ENCODE measurements at regions not wholly inside any gene's neighbourhood (a gene's known extent, or its start where the extent isn't known, plus 50 kb on each side); places are given as distances from the start of the nearest gene placed in this dataset.

DNA sequence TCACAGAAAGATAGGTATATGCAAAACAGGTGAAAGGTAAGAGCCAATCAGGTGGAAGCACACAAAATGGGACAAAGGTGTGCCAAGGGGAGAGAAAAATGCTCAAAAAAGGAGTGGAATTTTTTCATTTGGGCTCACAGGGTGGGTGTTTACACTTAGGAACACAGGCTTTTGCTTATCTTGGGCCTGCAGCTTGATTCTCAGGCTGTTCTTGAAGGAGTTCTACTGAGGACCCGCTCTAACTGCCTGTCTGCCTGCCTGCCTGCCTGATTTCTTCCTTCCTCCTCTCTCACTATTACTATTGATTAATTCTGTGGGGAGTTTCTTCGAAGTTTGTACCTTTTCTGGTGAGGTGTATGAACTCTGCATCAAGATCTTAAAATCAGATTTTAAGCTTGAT, 120.3 kb upstream of the CTSO start:
- Histone ChIP-seq H3K36me3 (ENCODE audit: insufficient read depth, low read length) (no peaks in the 10 kb centered on the region), H3K4me3 (ENCODE audit: low read length) (no peak overlapping the region), H3K9me3 (replicated peaks; ENCODE audit: low read length) (no peaks in the 10 kb centered on the region), H3K27me3 (ENCODE audit: control insufficient read depth, insufficient read depth, low read length) (no peaks in the 10 kb centered on the region), H3K4me1 (ENCODE audit: control insufficient read depth, insufficient read depth, low read length) (no peaks in the 10 kb centered on the region), H3K9ac (ENCODE audit: low read depth, low read length) (no peak overlapping the region), H3K4me2 (ENCODE audit: low read length) (no peak overlapping the region)

GRCh38 chr4:156060661-156061060, 107.0 kb upstream of the CTSO start:
- Histone ChIP-seq H3K9ac (ENCODE audit: low read depth, low read length) (no peak overlapping the region), H3K36me3 (ENCODE audit: insufficient read depth, low read length) (no peaks in the 10 kb centered on the region), H3K4me1 (ENCODE audit: control insufficient read depth, insufficient read depth, low read length) (no peaks in the 10 kb centered on the region), H3K27me3 (ENCODE audit: control insufficient read depth, insufficient read depth, low read length) (no peaks in the 10 kb centered on the region), H3K9me3 (replicated peaks; ENCODE audit: low read length) (no peaks in the 10 kb centered on the region), H3K4me2 (ENCODE audit: low read length) (no peak overlapping the region), H3K4me3 (ENCODE audit: low read length) (no peak overlapping the region)

DNA sequence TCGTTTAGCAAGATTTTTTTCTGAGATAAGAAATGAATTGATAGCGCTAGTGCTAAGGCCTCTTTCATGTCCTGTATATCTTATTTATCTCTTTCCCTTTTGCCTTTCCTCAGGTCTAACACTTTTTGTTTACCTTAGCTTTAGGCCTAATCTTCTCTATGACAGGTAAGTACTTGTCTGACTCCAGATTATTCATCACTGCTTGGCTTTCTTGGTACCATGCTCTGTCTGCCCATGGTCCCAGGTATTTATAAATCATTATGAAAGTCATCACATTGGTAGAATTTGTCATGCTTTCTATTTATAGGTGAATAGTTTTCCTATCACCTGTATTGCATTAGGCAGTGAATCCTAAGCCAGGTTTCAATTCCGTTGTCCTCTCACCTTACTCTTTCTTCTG, 99.5 kb upstream of the CTSO start:
- no peaks in the 10 kb centered on the region for H3K4me1 ChIP-seq (ENCODE audit: control insufficient read depth, insufficient read depth, low read length)

DNA sequence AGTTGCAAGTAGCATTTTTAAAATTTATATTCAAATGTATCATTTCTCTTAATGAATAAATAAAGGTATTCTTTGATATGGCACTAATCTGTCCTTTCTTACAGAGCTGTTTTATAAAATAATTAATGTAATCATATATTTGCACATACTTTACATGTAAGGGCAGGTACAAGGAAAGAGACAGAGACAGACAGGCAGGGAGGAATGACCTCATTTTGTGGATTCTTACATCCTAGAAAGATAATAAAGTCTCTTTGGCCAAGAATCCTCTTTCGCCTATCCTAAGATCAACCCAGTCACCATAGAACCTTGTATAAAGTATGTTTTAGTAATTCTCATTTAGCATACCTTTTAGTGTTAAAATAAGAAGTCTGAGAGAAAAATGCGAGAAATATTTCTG, 98.5 kb upstream of the CTSO start:
- Histone ChIP-seq H3K4me1 (ENCODE audit: control insufficient read depth, insufficient read depth, low read length) (no peaks in the 10 kb centered on the region), H3K36me3 (ENCODE audit: insufficient read depth, low read length) (no peaks in the 10 kb centered on the region), H3K9me3 (replicated peaks; ENCODE audit: low read length) (no peaks in the 10 kb centered on the region), H3K9ac (ENCODE audit: low read depth, low read length) (no peak overlapping the region), H3K4me2 (ENCODE audit: low read length) (no peak overlapping the region), H3K27me3 (ENCODE audit: control insufficient read depth, insufficient read depth, low read length) (no peaks in the 10 kb centered on the region), H3K4me3 (ENCODE audit: low read length) (no peak overlapping the region)

More for the DNA sequence above, 99.5 kb upstream of the CTSO start:
- Histone ChIP-seq H3K36me3 (ENCODE audit: insufficient read depth, low read length) (no peaks in the 10 kb centered on the region), H3K9ac (ENCODE audit: low read depth, low read length) (no peak overlapping the region), H3K27me3 (ENCODE audit: control insufficient read depth, insufficient read depth, low read length) (no peaks in the 10 kb centered on the region), H3K4me2 (ENCODE audit: low read length) (no peak overlapping the region), H3K4me3 (ENCODE audit: low read length) (no peak overlapping the region), H3K9me3 (replicated peaks; ENCODE audit: low read length) (no peaks in the 10 kb centered on the region)

DNA sequence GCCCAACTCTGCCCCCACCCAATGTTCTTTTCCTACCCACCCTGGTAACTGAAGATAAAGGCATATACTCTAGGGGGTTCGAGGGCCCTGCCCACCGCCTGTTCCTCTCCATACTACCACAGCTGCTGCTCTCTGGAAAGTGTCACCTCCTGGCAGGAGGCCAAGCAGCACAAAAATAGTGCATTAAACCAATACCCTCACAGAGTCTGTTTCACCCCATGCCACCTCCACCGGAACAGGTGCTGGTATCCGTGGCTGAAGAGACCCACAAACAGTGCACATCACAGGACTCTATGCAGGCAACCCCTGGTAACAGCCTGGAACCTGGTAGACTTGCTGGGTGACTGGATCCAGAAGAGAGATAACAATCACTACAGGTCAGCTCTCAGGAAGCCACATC, 85.1 kb upstream of the CTSO start:
- Histone ChIP-seq H3K9ac (ENCODE audit: low read depth, low read length) (no peak overlapping the region), H3K9me3 (replicated peaks; ENCODE audit: low read length) (no peaks in the 10 kb centered on the region)

GRCh38 chr4:156036496-156036895, 82.8 kb upstream of the CTSO start:
- Histone ChIP-seq H3K9me3 (replicated peaks; ENCODE audit: low read length) (no peaks in the 10 kb centered on the region), H3K4me1 (ENCODE audit: control insufficient read depth, insufficient read depth, low read length) (no peaks in the 10 kb centered on the region), H3K4me3 (ENCODE audit: low read length) (no peak overlapping the region), H3K27me3 (ENCODE audit: control insufficient read depth, insufficient read depth, low read length) (no peaks in the 10 kb centered on the region), H3K9ac (ENCODE audit: low read depth, low read length) (no peak overlapping the region), H3K4me2 (ENCODE audit: low read length) (no peak overlapping the region), H3K36me3 (ENCODE audit: insufficient read depth, low read length) (no peaks in the 10 kb centered on the region)

More for the DNA sequence above, 85.1 kb upstream of the CTSO start:
- H3K4me3 ChIP-seq (ENCODE audit: low read length): no peak overlapping the region
- no peaks in the 10 kb centered on the region for H3K27me3 ChIP-seq (ENCODE audit: control insufficient read depth, insufficient read depth, low read length)
- no peaks in the 10 kb centered on the region for H3K4me1 ChIP-seq (ENCODE audit: control insufficient read depth, insufficient read depth, low read length)
- H3K36me3 ChIP-seq (ENCODE audit: insufficient read depth, low read length): no peaks in the 10 kb centered on the region
- no peak overlapping the region for H3K4me2 ChIP-seq (ENCODE audit: low read length)

GRCh38 chr4:156029691-156030090, 76.0 kb upstream of the CTSO start:
- Histone ChIP-seq H3K9ac (ENCODE audit: low read depth, low read length) (no peak overlapping the region), H3K36me3 (ENCODE audit: insufficient read depth, low read length) (no peaks in the 10 kb centered on the region)

DNA sequence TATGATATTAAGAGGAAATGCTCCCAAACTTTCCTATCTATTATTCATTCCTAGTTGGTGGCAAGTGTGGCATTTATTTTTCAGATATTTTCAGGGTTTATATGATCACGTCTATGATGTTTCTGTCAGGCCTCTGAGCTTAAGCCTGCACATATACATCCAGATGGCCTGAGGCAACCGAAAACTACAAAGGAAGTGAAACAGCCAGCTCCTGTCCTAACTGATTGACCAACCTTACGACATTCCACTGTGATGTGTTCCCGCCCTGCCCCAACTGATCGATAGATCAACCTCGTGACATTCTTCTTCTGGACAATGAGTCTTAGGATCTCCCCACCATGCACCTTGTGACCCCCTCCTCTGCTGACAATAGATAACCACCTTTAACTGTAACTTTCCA, 67.6 kb upstream of the CTSO start:
- H3K4me1 ChIP-seq (ENCODE audit: control insufficient read depth, insufficient read depth, low read length): no peaks in the 10 kb centered on the region
- H3K4me2 ChIP-seq (ENCODE audit: low read length): no peak overlapping the region
- H3K4me3 ChIP-seq (ENCODE audit: low read length): no peak overlapping the region
- H3K36me3 ChIP-seq (ENCODE audit: insufficient read depth, low read length): no peaks in the 10 kb centered on the region
- H3K9me3 ChIP-seq (replicated peaks; ENCODE audit: low read length): no peaks in the 10 kb centered on the region
- H3K9ac ChIP-seq (ENCODE audit: low read depth, low read length): no peak overlapping the region
- no peaks in the 10 kb centered on the region for H3K27me3 ChIP-seq (ENCODE audit: control insufficient read depth, insufficient read depth, low read length)

More at GRCh38 chr4:156029691-156030090, 76.0 kb upstream of the CTSO start:
- no peaks in the 10 kb centered on the region for H3K4me1 ChIP-seq (ENCODE audit: control insufficient read depth, insufficient read depth, low read length)
- no peak overlapping the region for H3K4me2 ChIP-seq (ENCODE audit: low read length)
- no peaks in the 10 kb centered on the region for H3K27me3 ChIP-seq (ENCODE audit: control insufficient read depth, insufficient read depth, low read length)
- H3K9me3 ChIP-seq (replicated peaks; ENCODE audit: low read length): no peaks in the 10 kb centered on the region
- no peak overlapping the region for H3K4me3 ChIP-seq (ENCODE audit: low read length)

DNA sequence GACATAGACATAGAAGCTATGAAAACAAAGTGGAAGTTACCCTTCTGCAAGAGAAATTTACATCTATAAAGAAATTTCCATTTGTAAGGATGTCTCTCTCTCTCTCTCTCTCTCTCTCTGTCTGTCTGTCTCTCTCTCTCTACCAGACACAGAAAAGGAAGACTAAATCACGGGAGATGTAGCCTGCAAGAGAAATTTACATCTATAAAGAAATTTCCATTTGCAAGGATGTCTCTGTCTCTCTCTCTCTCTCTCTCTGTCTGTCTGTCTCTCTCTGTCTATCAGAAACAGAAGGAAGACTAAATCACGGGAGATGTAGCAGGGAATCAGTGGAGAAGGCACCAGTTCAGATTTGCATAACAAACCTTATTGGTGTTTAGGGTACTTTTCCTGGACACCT, 65.6 kb upstream of the CTSO start:
- no peak overlapping the region for H3K9ac ChIP-seq (ENCODE audit: low read depth, low read length)
- H3K4me1 ChIP-seq (ENCODE audit: control insufficient read depth, insufficient read depth, low read length): no peaks in the 10 kb centered on the region
- H3K4me2 ChIP-seq (ENCODE audit: low read length): no peak overlapping the region
- no peaks in the 10 kb centered on the region for H3K36me3 ChIP-seq (ENCODE audit: insufficient read depth, low read length)
- H3K9me3 ChIP-seq (replicated peaks; ENCODE audit: low read length): no peaks in the 10 kb centered on the region
- H3K4me3 ChIP-seq (ENCODE audit: low read length): no peak overlapping the region
- no peaks in the 10 kb centered on the region for H3K27me3 ChIP-seq (ENCODE audit: control insufficient read depth, insufficient read depth, low read length)

DNA sequence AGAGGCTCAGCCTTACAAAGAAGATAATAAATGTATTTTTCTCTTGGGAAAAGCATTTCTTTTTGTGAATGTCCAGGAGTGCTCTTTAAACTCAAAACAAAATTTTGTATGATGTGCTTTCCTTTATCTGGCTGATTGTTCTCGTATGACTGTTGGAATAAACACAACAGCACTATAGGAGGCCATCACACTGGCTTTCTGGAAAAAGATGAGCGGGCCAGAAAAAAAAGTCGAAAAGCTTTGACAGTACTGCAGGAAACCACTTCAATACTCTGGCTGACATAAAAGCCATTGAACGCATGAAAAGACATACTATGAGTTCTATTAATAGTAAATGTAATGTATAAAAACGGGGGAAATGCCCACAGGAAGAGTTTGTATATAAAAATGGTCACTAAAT, 64.7 kb upstream of the CTSO start:
- H3K9ac ChIP-seq (ENCODE audit: low read depth, low read length): no peak overlapping the region
- no peaks in the 10 kb centered on the region for H3K27me3 ChIP-seq (ENCODE audit: control insufficient read depth, insufficient read depth, low read length)
- H3K4me1 ChIP-seq (ENCODE audit: control insufficient read depth, insufficient read depth, low read length): no peaks in the 10 kb centered on the region

GRCh38 chr4:156015781-156016180, 62.1 kb upstream of the CTSO start:
- H3K9ac ChIP-seq (ENCODE audit: low read depth, low read length): no peak overlapping the region
- no peaks in the 10 kb centered on the region for H3K4me1 ChIP-seq (ENCODE audit: control insufficient read depth, insufficient read depth, low read length)

More for the DNA sequence above, 64.7 kb upstream of the CTSO start:
- Histone ChIP-seq H3K9me3 (replicated peaks; ENCODE audit: low read length) (no peaks in the 10 kb centered on the region), H3K36me3 (ENCODE audit: insufficient read depth, low read length) (no peaks in the 10 kb centered on the region), H3K4me2 (ENCODE audit: low read length) (no peak overlapping the region), H3K4me3 (ENCODE audit: low read length) (no peak overlapping the region)

DNA sequence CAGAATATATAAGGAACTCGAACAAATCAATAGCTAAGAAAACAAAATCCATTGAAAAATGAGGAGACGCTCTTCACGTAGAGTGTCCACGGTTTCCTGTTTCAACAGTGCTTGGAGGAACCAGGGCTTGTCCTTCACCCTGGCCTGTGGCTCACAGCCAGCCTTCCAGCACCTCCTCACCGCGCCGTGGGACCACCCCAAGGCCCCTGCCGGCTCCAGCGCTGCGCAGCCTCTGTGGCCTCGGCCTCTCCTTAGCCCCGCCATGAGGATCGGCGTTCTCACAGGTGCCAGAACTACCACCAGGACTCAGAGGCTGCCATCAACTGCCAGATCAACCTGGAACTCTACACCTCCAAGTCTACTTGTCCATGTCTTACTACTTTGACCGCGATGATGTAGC, 52.5 kb upstream of the CTSO start:
- Histone ChIP-seq H3K9ac (ENCODE audit: low read depth, low read length) (no peak overlapping the region), H3K4me1 (ENCODE audit: control insufficient read depth, insufficient read depth, low read length) (no peaks in the 10 kb centered on the region), H3K36me3 (ENCODE audit: insufficient read depth, low read length) (no peaks in the 10 kb centered on the region), H3K4me3 (ENCODE audit: low read length) (no peak overlapping the region), H3K27me3 (ENCODE audit: control insufficient read depth, insufficient read depth, low read length) (no peaks in the 10 kb centered on the region), H3K9me3 (replicated peaks; ENCODE audit: low read length) (no peaks in the 10 kb centered on the region), H3K4me2 (ENCODE audit: low read length) (no peak overlapping the region)

More at GRCh38 chr4:156015781-156016180, 62.1 kb upstream of the CTSO start:
- H3K36me3 ChIP-seq (ENCODE audit: insufficient read depth, low read length): no peaks in the 10 kb centered on the region
- no peak overlapping the region for H3K4me2 ChIP-seq (ENCODE audit: low read length)
- H3K9me3 ChIP-seq (replicated peaks; ENCODE audit: low read length): no peaks in the 10 kb centered on the region
- H3K4me3 ChIP-seq (ENCODE audit: low read length): no peak overlapping the region
- H3K27me3 ChIP-seq (ENCODE audit: control insufficient read depth, insufficient read depth, low read length): no peaks in the 10 kb centered on the region
